ENCODE measurements at regions not wholly inside any gene's neighbourhood (a gene's known extent, or its start where the extent isn't known, plus 50 kb on each side); places are given as distances from the start of the nearest gene placed in this dataset.

DNA sequence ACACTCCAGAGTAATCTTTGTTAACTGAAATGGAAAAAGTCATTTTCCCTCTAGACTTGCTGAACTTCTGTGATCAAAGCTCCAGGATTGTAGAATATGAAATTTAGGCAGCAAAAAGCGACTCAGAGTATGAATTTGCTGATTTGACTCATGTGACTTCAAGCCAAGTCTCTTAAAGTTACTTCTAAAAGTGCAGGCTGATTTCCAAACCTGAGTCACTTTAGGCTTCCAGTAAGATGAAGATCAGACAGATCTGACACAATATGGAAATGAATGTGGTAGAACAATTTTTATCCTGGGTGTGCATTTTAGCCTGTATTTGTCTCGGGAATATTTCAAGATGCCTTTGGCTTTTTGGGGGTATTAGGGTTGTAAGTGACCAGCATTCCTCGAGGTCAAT, 151.0 kb upstream of the TMTC4 start:
- TF ChIP-seq CTCF (optimal IDR thresholded peaks at IDR 0.05 in 1 of 3, IDR thresholded peaks at IDR 0.05 in 1 of 3, conservative IDR thresholded peaks at IDR 0.05 in 1 of 3; ENCODE audit: extremely low read depth in 1 of 3, insufficient read depth in 2 of 3, low read length in 3 of 3) (no peak), EZH2 (IDR thresholded peaks at IDR 0.05; ENCODE audit: low read length) (no peak)
